HS-5 (cell line): ENCODE measurements at regions not wholly inside any gene's neighbourhood (a gene's known extent, or its start where the extent isn't known, plus 50 kb on each side); places are given as distances from the start of the nearest gene placed in this dataset.
"Not testable (repeated sequence)": the region's sequence is repeated elsewhere in the genome, so short reads cannot be mapped to it uniquely, and the experiment has no call there.

Source experiments
- DNase-seq: peaks from one replicate; pipeline ENCODE4 v3.0.0-alpha.2; 2012; ENCODE audit warnings: low read depth

GRCh38 chr12:69028941-69029729 is 96.2 kb upstream of the CPM start:
- DNase-seq: no peak

GRCh38 chr12:69030321-69030720 is 97.3 kb upstream of the CPM start:
- DNase-seq: no peak

- no peak for DNase-seq
These were observed 103.6 kb upstream of the CPM start for GRCh38 chr12:69036533-69036932.

GRCh38 chr12:69036999-69037398 is 104.0 kb upstream of the CPM start:
- DNase-seq: no peak

GRCh38 chr12:69039911-69040310 is 106.9 kb upstream of the CPM start:
- no peak for DNase-seq

- no peak for DNase-seq
These were observed 109.6 kb upstream of the CPM start for GRCh38 chr12:69042557-69042956.

GRCh38 chr12:69042970-69043369 is 110.0 kb upstream of the CPM start:
- DNase-seq: no peak

- no peak for DNase-seq
These were observed 111.9 kb upstream of the CPM start for GRCh38 chr12:69044887-69045286.

GRCh38 chr12:69045430-69045829 is 112.5 kb upstream of the CPM start:
- DNase-seq: no peak

GRCh38 chr12:69046363-69046762 is 113.4 kb upstream of the CPM start:
- no peak for DNase-seq

GRCh38 chr12:69046920-69047319 is 113.9 kb upstream of the CPM start:
- DNase-seq: no peak

- DNase-seq: no peak
These were observed 115.0 kb upstream of the CPM start for GRCh38 chr12:69047990-69048389.

- DNase-seq: not testable (repeated sequence)
These were observed 116.9 kb upstream of the CPM start for GRCh38 chr12:69049855-69050254.

GRCh38 chr12:69052613-69053408 is 119.8 kb upstream of the CPM start:
- DNase-seq: peak; percentile 83

- no peak for DNase-seq
These were observed 121.5 kb upstream of the CPM start for GRCh38 chr12:69054343-69055056.

- DNase-seq: no peak
These were observed 122.3 kb upstream of the CPM start for GRCh38 chr12:69055280-69055679.

- no peak for DNase-seq
These were observed 122.7 kb upstream of the CPM start for GRCh38 chr12:69055706-69056105.

- DNase-seq: no peak
These were observed 124.0 kb upstream of the CPM start for GRCh38 chr12:69056743-69057515.

- DNase-seq: no peak
These were observed 124.8 kb upstream of the CPM start for GRCh38 chr12:69057742-69058141.

- peak; percentile 88 for DNase-seq
These were observed 126.8 kb upstream of the CPM start for GRCh38 chr12:69059465-69060457.

GRCh38 chr12:69061574-69061973 is 128.6 kb upstream of the CPM start:
- DNase-seq: no peak
